Effector memory CD4-positive, alpha-beta T cell (primary cell): ENCODE measurements at regions not wholly inside any gene's neighbourhood (a gene's known extent, or its start where the extent isn't known, plus 50 kb on each side); places are given as distances from the start of the nearest gene placed in this dataset.

ENCODE experiments used
- DNase-seq, 3 donors: peaks; one replicate each; pipeline ENCODE4 v3.0.0-alpha.2; 2020
- H3K27ac ChIP-seq: 2 replicates; pipeline ENCODE4 v1.7.0; 2013; ENCODE audit warnings: mild to moderate bottlenecking, low read length, moderate library complexity; ENCODE audit not compliant: insufficient read depth, poor library complexity, severe bottlenecking
- H3K27me3 ChIP-seq: replicated peaks from 2 replicates; pipeline ENCODE4 v1.7.0; 2013; ENCODE audit warnings: mild to moderate bottlenecking, low read length; ENCODE audit not compliant: insufficient read depth, control insufficient read depth, poor library complexity, severe bottlenecking
- H3K36me3 ChIP-seq: 2 replicates; pipeline ENCODE4 v1.7.0; 2013; ENCODE audit warnings: mild to moderate bottlenecking, low read length, moderate library complexity; ENCODE audit not compliant: control insufficient read depth, insufficient read depth
- H3K4me1 ChIP-seq: 2 replicates; pipeline ENCODE4 v1.7.0; 2013; ENCODE audit warnings: low read length, mild to moderate bottlenecking; ENCODE audit not compliant: control insufficient read depth, insufficient read depth, poor library complexity, severe bottlenecking
- H3K4me3 ChIP-seq: 2 replicates; pipeline ENCODE4 v1.7.0; 2013; ENCODE audit warnings: low read length, low read depth, mild to moderate bottlenecking; ENCODE audit not compliant: insufficient read depth, poor library complexity, severe bottlenecking
- H3K9me3 ChIP-seq: 2 replicates; pipeline ENCODE4 v1.7.0; 2013; ENCODE audit warnings: mild to moderate bottlenecking, low read length, moderate library complexity; ENCODE audit not compliant: control insufficient read depth

GRCh38 chr1:112803906-112804762 lies 89.0 kb upstream of the PPM1J start:
- no peak overlapping the region for H3K27ac ChIP-seq

GRCh38 chr1:112800289-112800688 lies 85.2 kb upstream of the PPM1J start:
- Histone ChIP-seq H3K27ac (no peak overlapping the region), H3K27me3 (no peaks in the 10 kb centered on the region), H3K4me3 (no peak overlapping the region), H3K4me1 (no peaks in the 10 kb centered on the region), H3K9me3 (no peaks in the 10 kb centered on the region), H3K36me3 (no peaks in the 10 kb centered on the region)
- DNase-seq: no peak

More at GRCh38 chr1:112803906-112804762, 89.0 kb upstream of the PPM1J start:
- Histone ChIP-seq H3K36me3 (no peaks in the 10 kb centered on the region), H3K27me3 (no peaks in the 10 kb centered on the region), H3K9me3 (no peaks in the 10 kb centered on the region), H3K4me3 (no peak overlapping the region), H3K4me1 (no peaks in the 10 kb centered on the region)
- peak in 2 of 3 donors; percentile 5 to 9 for DNase-seq

DNA sequence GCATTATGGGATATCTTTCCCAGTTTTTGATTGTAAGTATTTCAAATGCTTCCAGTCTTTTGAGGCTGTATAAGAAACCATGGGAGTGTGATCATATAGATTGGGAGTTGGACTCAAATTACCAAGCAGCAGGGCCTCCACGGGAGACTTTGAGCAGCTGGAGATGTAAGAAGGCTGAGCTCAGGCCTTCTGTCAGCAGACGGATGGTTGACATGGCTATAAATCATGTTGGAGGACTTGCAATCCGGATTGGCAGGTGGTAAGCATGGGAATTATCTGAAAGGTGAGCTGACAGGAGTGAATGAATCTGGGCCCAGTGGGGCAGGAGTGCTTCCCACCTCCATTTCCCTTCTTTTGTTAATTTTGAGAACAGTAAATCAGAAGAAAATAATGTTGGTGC lies 83.2 kb upstream of the PPM1J start:
- H3K4me3 ChIP-seq: no peak overlapping the region

DNA sequence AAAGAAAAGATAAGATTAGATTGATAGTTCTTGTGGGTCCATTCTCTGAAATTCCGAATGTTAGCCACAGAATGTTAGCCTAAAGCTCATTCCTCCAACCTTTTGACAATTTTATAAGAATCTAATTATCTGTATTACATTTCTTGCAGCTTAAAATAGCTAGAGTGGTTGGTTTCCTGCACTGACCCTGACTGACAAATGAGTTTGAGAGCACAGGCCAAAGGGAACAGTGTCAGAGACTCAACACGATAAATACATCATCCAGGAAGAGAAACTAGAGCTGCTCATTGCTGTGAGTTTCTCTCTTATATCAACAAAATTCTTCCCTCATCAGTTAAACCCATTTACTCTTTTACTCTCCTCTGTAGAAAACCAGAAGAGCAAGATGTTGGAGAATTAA lies 82.1 kb upstream of the PPM1J start:
- Histone ChIP-seq H3K27ac (no peak overlapping the region), H3K4me3 (no peak overlapping the region), H3K27me3 (no peaks in the 10 kb centered on the region), H3K9me3 (no peaks in the 10 kb centered on the region), H3K4me1 (no peaks in the 10 kb centered on the region), H3K36me3 (no peaks in the 10 kb centered on the region)
- DNase-seq: no peak

More for the DNA sequence above, 83.2 kb upstream of the PPM1J start:
- H3K36me3 ChIP-seq: no peaks in the 10 kb centered on the region
- H3K9me3 ChIP-seq: no peaks in the 10 kb centered on the region
- no peaks in the 10 kb centered on the region for H3K4me1 ChIP-seq
- no peak overlapping the region for H3K27ac ChIP-seq
- DNase-seq: no peak
- H3K27me3 ChIP-seq: no peaks in the 10 kb centered on the region

DNA sequence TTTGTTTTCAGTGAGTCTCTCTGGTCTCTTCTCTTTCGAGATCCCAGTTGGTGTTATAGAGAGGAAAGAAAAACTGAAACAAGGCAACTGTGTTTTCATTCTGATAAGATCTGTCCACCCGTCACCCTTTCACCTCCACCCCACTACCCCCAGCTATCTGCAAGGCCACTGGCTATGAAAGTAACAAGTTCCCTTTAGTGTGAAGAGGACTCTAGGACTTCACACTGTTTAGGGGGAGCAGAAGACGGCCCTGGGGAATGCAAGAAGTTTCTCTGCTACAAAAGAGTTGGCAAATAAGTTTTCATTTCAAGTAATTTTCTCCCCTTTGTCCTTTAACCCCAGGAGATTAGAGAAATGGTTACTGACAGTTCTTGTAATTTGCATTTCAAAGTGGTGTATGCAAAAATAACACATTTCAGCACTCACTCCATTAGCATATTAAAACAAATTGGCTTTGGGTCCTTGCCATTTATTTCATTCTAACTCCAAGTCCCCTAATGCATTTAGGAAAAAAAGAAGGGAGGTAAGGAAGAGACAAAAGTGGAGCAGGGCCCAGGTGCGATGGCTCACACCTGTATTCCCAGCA lies 79.6 kb upstream of the PPM1J start:
- DNase-seq: no peak
- no peaks in the 10 kb centered on the region for H3K4me1 ChIP-seq
- H3K36me3 ChIP-seq: no peaks in the 10 kb centered on the region
- no peak overlapping the region for H3K27ac ChIP-seq
- H3K9me3 ChIP-seq: no peaks in the 10 kb centered on the region
- no peak overlapping the region for H3K4me3 ChIP-seq
- H3K27me3 ChIP-seq: no peaks in the 10 kb centered on the region

DNA sequence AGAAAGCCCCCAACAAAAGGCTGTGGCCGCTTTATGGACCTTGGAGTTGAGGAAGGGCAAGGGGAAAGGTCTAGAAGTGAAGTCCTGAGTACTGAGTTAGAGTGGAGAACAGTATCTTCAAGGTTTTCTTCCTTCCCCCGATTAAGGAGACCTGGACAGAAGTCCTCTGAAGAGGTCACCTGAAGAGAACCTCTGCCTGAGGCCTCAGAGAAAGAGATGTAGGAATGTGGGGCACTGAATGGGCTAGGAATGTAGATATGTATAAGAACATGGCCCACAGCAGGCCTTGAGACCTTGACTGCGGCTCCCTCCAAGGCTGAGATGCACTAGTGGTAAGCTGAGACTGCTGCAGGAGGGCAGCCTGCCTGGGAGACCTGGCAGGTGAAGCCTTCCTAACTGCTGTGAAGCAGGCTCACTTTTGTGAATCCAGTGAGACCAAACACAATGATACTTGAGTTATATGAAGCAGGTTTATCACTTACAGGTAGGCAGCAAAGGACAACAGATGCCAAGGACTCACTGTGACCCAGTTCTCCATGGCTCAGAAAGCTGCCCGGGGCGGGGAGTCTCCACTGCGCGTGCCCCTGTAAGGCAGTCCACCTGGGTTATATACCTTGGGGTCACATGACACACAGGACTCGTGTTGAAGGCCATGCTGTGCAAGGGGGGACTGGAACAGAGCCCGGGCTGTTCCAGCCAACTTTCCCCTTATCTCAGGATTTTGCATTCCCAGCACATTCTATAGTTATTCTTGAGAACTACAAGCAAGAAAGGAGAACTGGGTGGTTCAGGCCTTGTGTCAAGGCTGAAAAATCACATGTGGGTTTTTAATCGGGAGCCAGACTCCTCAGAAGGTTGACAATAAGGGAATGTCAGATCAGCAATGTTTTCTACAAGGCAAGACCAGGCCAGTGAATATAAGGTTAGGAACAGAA lies 78.8 kb upstream of the PPM1J start:
- Histone ChIP-seq H3K4me3 (no peak overlapping the region), H3K27ac (no peak overlapping the region), H3K36me3 (no peaks in the 10 kb centered on the region), H3K4me1 (no peaks in the 10 kb centered on the region), H3K9me3 (no peaks in the 10 kb centered on the region), H3K27me3 (no peaks in the 10 kb centered on the region)
- no peak for DNase-seq

GRCh38 chr1:112791723-112792104 lies 76.6 kb upstream of the PPM1J start:
- no peak for DNase-seq
- H3K27ac ChIP-seq: no peak overlapping the region
- no peaks in the 10 kb centered on the region for H3K4me1 ChIP-seq
- H3K27me3 ChIP-seq: no peaks in the 10 kb centered on the region
- no peaks in the 10 kb centered on the region for H3K9me3 ChIP-seq
- H3K36me3 ChIP-seq: no peaks in the 10 kb centered on the region
- H3K4me3 ChIP-seq: no peak overlapping the region

- H3K4me1 ChIP-seq: no peaks in the 10 kb centered on the region
- no peaks in the 10 kb centered on the region for H3K36me3 ChIP-seq
- no peaks in the 10 kb centered on the region for H3K27me3 ChIP-seq
- H3K9me3 ChIP-seq: no peaks in the 10 kb centered on the region
- no peak overlapping the region for H3K27ac ChIP-seq
- no peak for DNase-seq
- no peak overlapping the region for H3K4me3 ChIP-seq
Observed at GRCh38 chr1:112790920-112791722, 76.0 kb upstream of the PPM1J start.

- H3K27ac ChIP-seq: no peak overlapping the region
- H3K4me3 ChIP-seq: no peak overlapping the region
- DNase-seq: no peak
- no peaks in the 10 kb centered on the region for H3K27me3 ChIP-seq
- H3K36me3 ChIP-seq: no peaks in the 10 kb centered on the region
- H3K4me1 ChIP-seq: no peaks in the 10 kb centered on the region
- H3K9me3 ChIP-seq: no peaks in the 10 kb centered on the region
Observed at GRCh38 chr1:112788561-112788960, 73.4 kb upstream of the PPM1J start.
